Esophagus squamous epithelium (tissue), 5 donors: ENCODE measurements at regions not wholly inside any gene's neighbourhood (a gene's known extent, or its start where the extent isn't known, plus 50 kb on each side); places are given as distances from the start of the nearest gene placed in this dataset.

Source experiments
- DNase-seq: peaks from one replicate; lab custom pipeline; 2025; lab: John Stamatoyannopoulos, UW
- H3K27ac ChIP-seq, 4 donors: fragments of 200-600 bp; sonication (generic); one replicate each; pipeline ENCODE4 v1.5.1; 2016 to 2019; ENCODE audit warnings: mild to moderate bottlenecking in 1 of 4
- H3K27me3 ChIP-seq, 4 donors: fragments of 200-600 bp; sonication (generic); 1 replicate in 3 of 4; 2 replicates in 1 of 4; pipeline versions ENCODE4 v1.5.1 to v1.6.0; 2017 to 2021; ENCODE audit warnings: antibody characterized with exemption in 1 of 4
- H3K36me3 ChIP-seq, 3 donors: fragments of 200-600 bp; sonication (generic); one replicate each; pipeline ENCODE4 v1.5.1; 2016 to 2019
- H3K4me1 ChIP-seq, 3 donors: fragments of 200-600 bp; sonication (generic); one replicate each; pipeline ENCODE4 v1.5.1; 2017 to 2019
- H3K4me3 ChIP-seq, 4 donors: fragments of 200-600 bp; sonication (generic); 1 replicate in 3 of 4; 2 replicates in 1 of 4; pipeline ENCODE4 v1.5.1; 2016 to 2019; ENCODE audit warnings: mild to moderate bottlenecking in 2 of 4, moderate library complexity in 1 of 4
- H3K9me3 ChIP-seq, 3 donors: fragments of 200-600 bp; sonication (generic); one replicate each; pipeline ENCODE4 v1.5.1; 2016 to 2019
- POLR2A ChIP-seq, 4 donors: fragments of 450-650 bp; IDR thresholded peaks; one replicate each; pipeline ENCODE4 v1.6.1; 2017; ENCODE audit warnings: antibody characterized with exemption in 4 of 4, mild to moderate bottlenecking in 4 of 4, moderate library complexity in 3 of 4
- WGBS, 2 donors: methylation state at CpG; one replicate each; pipeline ENCODE4 v1.1.5; 2018; 5-methylcytosine and 5-hydroxymethylcytosine counted together
- intact Hi-C: fragments of 100-400 bp; cut with DNase I; formaldehyde crosslinking; loops from one replicate; pipeline ENCODE4 v1.15.0; 2022
- TF ChIP-seq, protein P1 (sequence below), 6 experiments: fragments of 450-650 bp in 4 of 6; fragments of 200-600 bp in 2 of 6; sonication (generic) in 2 of 6; IDR thresholded peaks; one replicate each; pipeline ENCODE4 v1.5.1; 2016 to 2019; ENCODE audit warnings: antibody characterized with exemption in 6 of 6, mild to moderate bottlenecking in 4 of 6, moderate library complexity in 4 of 6
- donor health status: DM: yes; HTN: yes; CAD: no.

DNA sequence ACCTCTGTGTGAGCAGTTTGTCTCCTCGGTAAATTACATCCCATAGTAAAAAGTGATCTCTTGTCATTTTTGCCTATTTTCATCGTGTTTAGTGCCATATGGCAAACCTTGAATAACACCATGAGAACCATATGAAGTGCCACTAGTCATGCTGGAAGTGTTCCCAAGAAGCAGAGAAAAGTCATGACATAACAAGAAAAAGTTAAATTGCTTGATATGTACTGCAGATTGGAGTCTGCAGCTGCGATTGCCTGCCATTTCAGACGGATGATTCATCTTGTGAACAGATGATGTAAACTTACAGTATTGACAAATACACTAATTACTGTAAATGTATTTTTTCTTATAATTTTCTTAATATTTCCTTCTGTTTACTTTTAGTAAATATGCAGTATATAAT is 846.7 kb downstream of the BCL11A start:
- Histone ChIP-seq H3K27me3 (no peaks in the 10 kb centered on the region), H3K27ac (no peak overlapping the region), H3K36me3 (no peaks in the 10 kb centered on the region), H3K4me3 (no peak overlapping the region), H3K4me1 (no peaks in the 10 kb centered on the region), H3K9me3 (no peaks in the 10 kb centered on the region)
- TF ChIP-seq POLR2A (IDR thresholded peaks at IDR 0.05) = no peak
- TF ChIP-seq, protein P1, sequence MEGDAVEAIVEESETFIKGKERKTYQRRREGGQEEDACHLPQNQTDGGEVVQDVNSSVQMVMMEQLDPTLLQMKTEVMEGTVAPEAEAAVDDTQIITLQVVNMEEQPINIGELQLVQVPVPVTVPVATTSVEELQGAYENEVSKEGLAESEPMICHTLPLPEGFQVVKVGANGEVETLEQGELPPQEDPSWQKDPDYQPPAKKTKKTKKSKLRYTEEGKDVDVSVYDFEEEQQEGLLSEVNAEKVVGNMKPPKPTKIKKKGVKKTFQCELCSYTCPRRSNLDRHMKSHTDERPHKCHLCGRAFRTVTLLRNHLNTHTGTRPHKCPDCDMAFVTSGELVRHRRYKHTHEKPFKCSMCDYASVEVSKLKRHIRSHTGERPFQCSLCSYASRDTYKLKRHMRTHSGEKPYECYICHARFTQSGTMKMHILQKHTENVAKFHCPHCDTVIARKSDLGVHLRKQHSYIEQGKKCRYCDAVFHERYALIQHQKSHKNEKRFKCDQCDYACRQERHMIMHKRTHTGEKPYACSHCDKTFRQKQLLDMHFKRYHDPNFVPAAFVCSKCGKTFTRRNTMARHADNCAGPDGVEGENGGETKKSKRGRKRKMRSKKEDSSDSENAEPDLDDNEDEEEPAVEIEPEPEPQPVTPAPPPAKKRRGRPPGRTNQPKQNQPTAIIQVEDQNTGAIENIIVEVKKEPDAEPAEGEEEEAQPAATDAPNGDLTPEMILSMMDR (IDR thresholded peaks at IDR 0.05) = no peak
- intact Hi-C loops = no loop called here
- no peak for DNase-seq
- 54 to 70% methylated on average over 4 of the region's 4 CpGs for WGBS, 2 donors

DNA sequence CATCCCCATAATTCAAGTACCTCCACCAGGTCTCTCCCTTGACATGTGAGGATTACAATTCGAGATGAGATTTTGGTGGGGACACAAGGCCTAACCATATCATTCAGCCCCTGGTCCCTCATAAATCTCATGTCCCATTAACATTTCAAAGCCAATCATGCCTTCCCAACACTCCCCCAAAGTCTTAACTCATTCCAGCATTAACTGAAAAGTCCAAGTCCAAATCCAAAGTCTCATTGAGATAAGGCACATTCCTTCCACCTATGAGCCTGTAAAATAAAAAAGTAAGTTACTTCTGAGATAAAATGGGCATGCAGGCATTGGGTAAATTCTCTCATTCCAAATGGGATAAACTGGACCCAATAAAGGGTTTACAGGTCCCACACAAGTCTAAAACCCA is 849.7 kb downstream of the BCL11A start:
- H3K27me3 ChIP-seq = no peaks in the 10 kb centered on the region
- H3K9me3 ChIP-seq = no peaks in the 10 kb centered on the region
- H3K4me3 ChIP-seq = no peak overlapping the region
- TF ChIP-seq POLR2A (IDR thresholded peaks at IDR 0.05) = no peak
- no peaks in the 10 kb centered on the region for H3K4me1 ChIP-seq
- WGBS, 2 donors = 58 to 86% methylated on average over 1 of the region's 1 CpG
- no peak overlapping the region for H3K27ac ChIP-seq
- DNase-seq = no peak
- intact Hi-C loops = no loop called here
- H3K36me3 ChIP-seq = no peaks in the 10 kb centered on the region

DNA sequence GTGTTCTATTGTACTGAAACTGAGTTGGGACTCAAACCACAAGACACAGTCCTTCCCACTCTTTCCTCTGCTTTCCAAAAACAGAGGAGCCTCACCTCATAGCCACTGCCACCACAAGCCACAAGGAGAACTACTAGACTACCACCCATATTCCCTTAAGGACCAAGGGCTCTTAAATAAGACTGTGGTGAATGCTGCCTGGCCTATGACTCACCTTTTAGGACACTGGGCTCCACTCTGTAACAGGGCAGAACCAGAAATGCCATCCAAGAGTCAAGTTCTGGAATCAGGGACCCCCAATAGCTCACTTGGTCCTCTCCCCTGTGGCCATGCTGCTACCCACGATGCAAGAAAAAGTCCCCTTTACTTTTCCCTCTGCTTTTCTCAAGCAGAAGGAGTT is 851.4 kb downstream of the BCL11A start:
- H3K27ac ChIP-seq = no peak overlapping the region
- H3K9me3 ChIP-seq = no peaks in the 10 kb centered on the region
- intact Hi-C loops = no loop called here
- 43 to 92% methylated on average over 1 of the region's 1 CpG for WGBS, 2 donors
- no peak for DNase-seq
- H3K4me3 ChIP-seq = no peak overlapping the region
- no peak for TF ChIP-seq POLR2A (IDR thresholded peaks at IDR 0.05)
- TF ChIP-seq, protein P1 (IDR thresholded peaks at IDR 0.05) = no peak
- H3K36me3 ChIP-seq = no peaks in the 10 kb centered on the region
- no peaks in the 10 kb centered on the region for H3K27me3 ChIP-seq
- H3K4me1 ChIP-seq = no peaks in the 10 kb centered on the region

DNA sequence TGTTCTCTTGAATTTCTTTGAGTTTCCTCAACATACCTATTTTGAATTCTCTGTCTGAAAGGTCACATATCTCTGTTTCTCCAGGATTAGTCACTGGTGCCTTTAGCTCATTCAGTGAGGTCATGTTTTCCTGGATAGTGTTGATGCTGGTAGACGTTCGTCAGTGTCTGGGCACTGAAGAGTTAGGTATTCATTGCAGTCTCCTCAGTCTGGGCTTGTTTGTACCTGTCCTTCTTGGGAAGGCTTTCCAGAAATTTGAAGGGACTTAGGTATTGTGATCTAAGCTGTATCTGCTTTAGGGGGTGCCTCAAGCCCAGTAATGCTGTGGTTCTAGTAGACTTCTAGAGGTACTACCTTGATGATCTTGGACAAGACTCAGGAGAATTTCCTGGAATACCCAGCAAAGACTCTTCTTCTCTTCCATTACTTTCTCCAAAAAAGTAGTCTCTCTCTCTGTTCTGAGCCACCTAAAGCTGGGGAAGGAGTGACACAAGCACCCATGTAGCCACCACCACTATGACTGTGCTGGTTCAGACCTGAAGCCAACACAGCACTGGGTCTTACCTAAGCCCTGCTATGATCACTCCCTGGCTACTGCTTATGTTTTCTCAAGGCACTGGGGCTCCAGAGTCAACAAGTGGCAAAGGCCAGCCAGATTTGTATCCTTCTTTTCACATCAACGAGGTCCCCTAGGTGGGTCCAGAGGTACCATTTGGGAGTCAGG is 852.0 kb downstream of the BCL11A start:
- no peak overlapping the region for H3K27ac ChIP-seq
- H3K4me3 ChIP-seq = no peak overlapping the region
- WGBS, 2 donors = 50 to 58% methylated on average over 3 of the region's 3 CpGs
- no peaks in the 10 kb centered on the region for H3K4me1 ChIP-seq
- no peak for DNase-seq
- H3K27me3 ChIP-seq = no peaks in the 10 kb centered on the region
- H3K36me3 ChIP-seq = no peaks in the 10 kb centered on the region
- TF ChIP-seq, protein P1 (IDR thresholded peaks at IDR 0.05) = no peak
- TF ChIP-seq POLR2A (IDR thresholded peaks at IDR 0.05) = no peak
- H3K9me3 ChIP-seq = no peaks in the 10 kb centered on the region
- intact Hi-C loops = no loop called here

DNA sequence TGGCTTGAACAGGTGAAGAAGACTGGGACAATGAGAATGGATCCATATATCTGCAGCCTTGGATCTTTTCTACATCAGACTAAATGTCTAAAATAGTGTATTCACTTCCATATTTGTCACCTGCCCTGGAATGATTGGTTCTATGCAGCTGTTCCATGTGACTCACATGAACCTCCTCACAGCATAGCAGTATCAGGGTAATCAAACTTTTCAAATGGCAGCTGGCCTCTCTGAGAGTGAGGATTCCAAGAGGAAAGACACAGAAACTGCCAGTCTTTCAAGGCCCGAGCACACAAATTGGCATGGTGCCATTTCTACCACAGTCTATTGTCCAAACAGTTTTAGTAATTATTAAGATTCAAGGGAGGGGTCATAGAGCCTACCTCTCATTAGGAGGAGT is 859.3 kb downstream of the BCL11A start:
- no peak overlapping the region for H3K4me3 ChIP-seq
- WGBS, 2 donors = 86% methylated on average over 1 of the region's 1 CpG; no CpG with 5 or more reads in 1 of the 2 donors
- DNase-seq = no peak
- no peaks in the 10 kb centered on the region for H3K4me1 ChIP-seq
- no peaks in the 10 kb centered on the region for H3K27me3 ChIP-seq
- no peaks in the 10 kb centered on the region for H3K36me3 ChIP-seq
- intact Hi-C loops = no loop called here
- H3K27ac ChIP-seq = no peak overlapping the region
- peaks cover 0 to 7% (median 0%) of the 10 kb centered on the region in 3 donors for H3K9me3 ChIP-seq
- TF ChIP-seq POLR2A (IDR thresholded peaks at IDR 0.05) = no peak
- TF ChIP-seq, protein P1 (IDR thresholded peaks at IDR 0.05) = no peak
